Head of caudate nucleus (tissue), 42 donors: ENCODE measurements at regions not wholly inside any gene's neighbourhood (a gene's known extent, or its start where the extent isn't known, plus 50 kb on each side); places are given as distances from the start of the nearest gene placed in this dataset.
"Not testable (repeated sequence)": the region's sequence is repeated elsewhere in the genome, so short reads cannot be mapped to it uniquely, and the experiment has no call there.

ENCODE experiments used
- DNase-seq, 42 donors: peaks; one replicate each; pipeline versions ENCODE4 v3.0.0 to v3.0.0-alpha.2; 2020 to 2021; ENCODE audit warnings: mixed read lengths in 7 of 42
- intact Hi-C: fragments of 100-400 bp; cut with DNase I; formaldehyde crosslinking; loops from one replicate; pipeline ENCODE4 v1.15.0; 2022

GRCh38 chr7:49422564-49422963, 350.9 kb upstream of the VWC2 start:
- intact Hi-C loops, result no loop called here
- DNase-seq, result no peak

GRCh38 chr7:49424109-49424508, 349.3 kb upstream of the VWC2 start:
- no peak for DNase-seq
- intact Hi-C loops, result no loop called here

- intact Hi-C loops, result no loop called here
Measured at GRCh38 chr7:49425277-49425818, 348.1 kb upstream of the VWC2 start.

GRCh38 chr7:49432254-49432653, 341.2 kb upstream of the VWC2 start:
- no peak for DNase-seq
- intact Hi-C loops, result no loop called here

More at GRCh38 chr7:49425277-49425818, 348.1 kb upstream of the VWC2 start:
- no peak for DNase-seq

GRCh38 chr7:49433794-49434193, 339.6 kb upstream of the VWC2 start:
- intact Hi-C loops, result no loop called here
- DNase-seq, result no peak

- intact Hi-C loops, result no loop called here
Measured at GRCh38 chr7:49434846-49435245, 338.6 kb upstream of the VWC2 start.

GRCh38 chr7:49438281-49438680, 335.2 kb upstream of the VWC2 start:
- intact Hi-C loops, result no loop called here

More at GRCh38 chr7:49434846-49435245, 338.6 kb upstream of the VWC2 start:
- DNase-seq, result no peak

GRCh38 chr7:49443515-49443914, 329.9 kb upstream of the VWC2 start:
- intact Hi-C loops, result no loop called here
- no peak for DNase-seq

More at GRCh38 chr7:49438281-49438680, 335.2 kb upstream of the VWC2 start:
- DNase-seq, result no peak

- DNase-seq, result no peak
- intact Hi-C loops, result no loop called here
Measured at GRCh38 chr7:49453486-49453885, 320.0 kb upstream of the VWC2 start.

- intact Hi-C loops, result no loop called here
- no peak for DNase-seq
Measured at GRCh38 chr7:49479441-49479840, 294.0 kb upstream of the VWC2 start.

GRCh38 chr7:49479936-49480544, 293.4 kb upstream of the VWC2 start:
- no peak for DNase-seq
- intact Hi-C loops, result no loop called here

- no peak for DNase-seq
- intact Hi-C loops, result no loop called here
Measured at GRCh38 chr7:49481075-49481474, 292.4 kb upstream of the VWC2 start.

GRCh38 chr7:49483142-49483541, 290.3 kb upstream of the VWC2 start:
- DNase-seq, result no peak

GRCh38 chr7:49486974-49487829, 286.2 kb upstream of the VWC2 start:
- intact Hi-C loops, result no loop called here
- no peak for DNase-seq

More at GRCh38 chr7:49483142-49483541, 290.3 kb upstream of the VWC2 start:
- intact Hi-C loops, result no loop called here

- intact Hi-C loops, result no loop called here
Measured at GRCh38 chr7:49487830-49488140, 285.7 kb upstream of the VWC2 start.

GRCh38 chr7:49488573-49488972, 284.9 kb upstream of the VWC2 start:
- intact Hi-C loops, result no loop called here

More at GRCh38 chr7:49487830-49488140, 285.7 kb upstream of the VWC2 start:
- DNase-seq, result no peak

GRCh38 chr7:49497471-49497870, 276.0 kb upstream of the VWC2 start:
- no peak for DNase-seq
- intact Hi-C loops, result no loop called here

More at GRCh38 chr7:49488573-49488972, 284.9 kb upstream of the VWC2 start:
- no peak for DNase-seq

- intact Hi-C loops, result no loop called here
- DNase-seq, result no peak
Measured at GRCh38 chr7:49500741-49501140, 272.7 kb upstream of the VWC2 start.

- intact Hi-C loops, DNase-seq: not testable (repeated sequence)
Measured at GRCh38 chr7:49507206-49507605, 266.2 kb upstream of the VWC2 start.

- intact Hi-C loops, result no loop called here
- no peak for DNase-seq
Measured at GRCh38 chr7:49513911-49514310, 259.5 kb upstream of the VWC2 start.
